ENCODE measurements at regions not wholly inside any gene's neighbourhood (a gene's known extent, or its start where the extent isn't known, plus 50 kb on each side); places are given as distances from the start of the nearest gene placed in this dataset.

GRCh38 chr2:192513575-192513974 is 318.8 kb upstream of the TMEFF2 start:
- DNase-seq (ENCODE audit: low read depth in 1 of 2, low spot score in 2 of 2) (no peak), FAIRE-seq (no peak)
- Histone ChIP-seq H3K36me3 (ENCODE audit: control insufficient read depth in 2 of 4, insufficient read depth in 4 of 4, low read length in 3 of 4) (no peaks in the 10 kb centered on the region), H2BK5ac (ENCODE audit: low read depth, low read length) (no peak overlapping the region), H3K9me3 (ENCODE audit: insufficient read depth in 2 of 2, low read depth in 1 of 2, low read length in 1 of 2) (no peaks in the 10 kb centered on the region; a peak in 1 of 4 replicates), H3K18ac (ENCODE audit: extremely low read depth, low read length) (no peak overlapping the region), H4K5ac (ENCODE audit: insufficient read length, low read depth, low read length) (no peak overlapping the region), H2BK20ac (ENCODE audit: low read length) (no peak overlapping the region), H3K79me2 (ENCODE audit: control insufficient read depth in 1 of 2, insufficient read depth in 2 of 2, low read length in 2 of 2) (no peaks in the 10 kb centered on the region), H2BK15ac (ENCODE audit: low read length) (no peak overlapping the region), H4K20me1 (replicated peaks in 1 of 2; ENCODE audit: control insufficient read depth in 1 of 2, insufficient read depth in 2 of 2, low read length in 2 of 2) (no peaks in the 10 kb centered on the region), H3K27ac (ENCODE audit: low read depth, low read length) (no peak overlapping the region), H2AK5ac (ENCODE audit: low read depth, low read length) (no peak overlapping the region), H3K4me3 (ENCODE audit: extremely low read depth in 1 of 4, insufficient read depth in 2 of 4, low read depth in 3 of 4, low read length in 4 of 4) (no peak overlapping the region), H2BK12ac (ENCODE audit: low read depth, low read length) (no peak overlapping the region), H3K79me1 (ENCODE audit: low read depth, low read length) (no peaks in the 10 kb centered on the region), H4K91ac (replicated peaks; ENCODE audit: insufficient read length, low read length) (no peak overlapping the region), H3K4ac (replicated peaks; ENCODE audit: insufficient read length, low read depth, low read length) (no peak overlapping the region), H3K23ac (ENCODE audit: insufficient read length) (no peak overlapping the region), H3K27me3 (replicated peaks in 1 of 4; ENCODE audit: control insufficient read depth in 3 of 4, extremely low read depth in 1 of 4, insufficient read depth in 3 of 4, low read length in 3 of 4) (no peaks in the 10 kb centered on the region), H3K4me1 (replicated peaks in 1 of 4; ENCODE audit: control insufficient read depth in 3 of 4, insufficient read depth in 4 of 4, low read length in 3 of 4) (no peaks in the 10 kb centered on the region), H3K23me2 (ENCODE audit: low read depth, low read length) (no peaks in the 10 kb centered on the region), H2AFZ (ENCODE audit: low read length) (no peak overlapping the region), H3K56ac (replicated peaks; ENCODE audit: insufficient read length, low read depth, low read length) (no peak overlapping the region), H3K14ac (ENCODE audit: insufficient read length) (no peak overlapping the region), H4K8ac (ENCODE audit: extremely low read depth, insufficient read depth, low read length) (no peak overlapping the region), H2BK120ac (replicated peaks; ENCODE audit: low read depth, low read length) (no peak overlapping the region), H3K4me2 (ENCODE audit: insufficient read depth in 1 of 2, low read depth in 2 of 2, low read length in 2 of 2) (no peak overlapping the region), H3K9ac (replicated peaks in 1 of 4; ENCODE audit: extremely low read depth in 1 of 4, low read depth in 3 of 4, low read length in 3 of 4) (no peak overlapping the region)
- ChIA-PET POLR2A (ENCODE audit: partially characterized antibody) (no interaction called here), CTCF (ENCODE audit: partially characterized antibody) (no interaction called here)
- no peak for TF ChIP-seq CTCF (IDR thresholded peaks at IDR 0.05; ENCODE audit: control extremely low read depth in 1 of 3, insufficient read depth in 1 of 3, low read depth in 1 of 3, low read length in 3 of 3)
- TF ChIP-seq NRF1 (IDR thresholded peaks at IDR 0.05; ENCODE audit: low read depth, low read length) = no peak
- TF ChIP-seq EZH2 (IDR thresholded peaks at IDR 0.05; ENCODE audit: low read depth, low read length, severe bottlenecking) = no peak
- TF ChIP-seq, protein P1, sequence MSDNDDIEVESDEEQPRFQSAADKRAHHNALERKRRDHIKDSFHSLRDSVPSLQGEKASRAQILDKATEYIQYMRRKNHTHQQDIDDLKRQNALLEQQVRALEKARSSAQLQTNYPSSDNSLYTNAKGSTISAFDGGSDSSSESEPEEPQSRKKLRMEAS (IDR thresholded peaks at IDR 0.05) = no peak
- no peak for TF ChIP-seq RXRA (IDR thresholded peaks at IDR 0.05; ENCODE audit: insufficient read depth, low read depth, low read length)
- TF ChIP-seq TAF7 (optimal IDR thresholded peaks at IDR 0.05; ENCODE audit: borderline replicate concordance, low read depth, low read length) = no peak
- no peak for TF ChIP-seq GABPA (IDR thresholded peaks at IDR 0.05; ENCODE audit: borderline replicate concordance, insufficient read depth, low read length)
- TF ChIP-seq TAF1 (IDR thresholded peaks at IDR 0.05; ENCODE audit: low read depth, low read length) = no peak
- TF ChIP-seq POU5F1 (IDR thresholded peaks at IDR 0.05; ENCODE audit: low read depth, low read length) = no peak
- no peak for TF ChIP-seq NANOG (IDR thresholded peaks at IDR 0.05; ENCODE audit: insufficient read depth, low read depth, low read length, poor library complexity, severe bottlenecking)
- no peak for TF ChIP-seq RFX5 (IDR thresholded peaks at IDR 0.05; ENCODE audit: borderline replicate concordance, low read depth, low read length)
- 92% methylated on average over 4 of the region's 4 CpGs; no CpG with 5 or more reads in 1 of the 2 experiments for WGBS, 2 experiments (ENCODE audit: extremely low coverage in 1 of 2, insufficient coverage in 1 of 2, insufficient read length in 1 of 2, insufficient replicate concordance in 2 of 2, low coverage in 1 of 2, low lambda C conversion rate in 2 of 2, missing lambda C conversion rate in 1 of 2)
